ENCODE measurements at regions not wholly inside any gene's neighbourhood (a gene's known extent, or its start where the extent isn't known, plus 50 kb on each side); places are given as distances from the start of the nearest gene placed in this dataset.

DNA sequence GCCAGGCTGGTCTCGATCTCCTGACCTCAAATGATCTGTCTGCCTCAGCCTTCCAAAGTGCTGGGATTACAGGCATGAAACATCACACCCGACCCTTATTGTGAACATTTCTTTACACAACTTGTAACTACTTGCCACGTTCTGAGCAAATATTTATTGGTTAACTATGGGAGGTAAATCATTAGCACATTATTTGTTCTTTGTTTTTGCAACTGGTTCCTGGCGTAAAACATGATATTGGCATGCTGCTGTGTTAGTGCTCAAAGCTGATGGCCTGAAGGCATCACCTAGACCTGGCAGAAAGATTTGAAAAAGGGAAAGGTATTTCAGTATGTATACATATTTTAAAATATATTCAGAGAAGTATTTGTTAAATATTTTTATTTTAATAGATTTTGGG is 438.3 kb upstream of the PRKX start:
- H3K27ac Mint-ChIP-seq = no peak overlapping the region

DNA sequence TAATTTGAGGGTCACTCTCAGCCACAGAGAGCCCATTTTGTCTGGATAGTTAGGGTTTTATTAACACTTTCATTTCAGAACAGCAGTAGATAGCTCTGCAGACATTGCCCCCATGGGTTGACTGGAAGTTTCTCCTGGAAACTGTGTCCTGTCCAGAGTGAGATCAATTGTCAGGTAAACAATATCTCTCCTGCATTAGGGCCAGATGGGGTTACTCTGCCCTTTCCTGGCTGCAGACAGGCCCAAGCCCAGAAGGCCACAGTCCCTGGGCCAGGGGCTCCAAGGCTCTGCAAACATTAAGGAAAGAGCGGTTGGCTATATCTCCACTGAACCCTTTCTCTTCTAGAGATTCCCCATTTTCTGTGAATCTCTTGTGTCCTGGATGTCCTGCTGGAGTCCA is 436.8 kb upstream of the PRKX start:
- Mint-ChIP-seq H3K4me1 (ENCODE audit: low read depth) (no peaks in the 10 kb centered on the region), H3K27me3 (no peaks in the 10 kb centered on the region), H3K4me3 (no peak overlapping the region), H3K27ac (no peak overlapping the region), H3K36me3 (ENCODE audit: low read depth) (no peaks in the 10 kb centered on the region), H3K9me3 (peaks cover 16% of the 10 kb centered on the region)
- intact Hi-C loops (cut with micrococcal nuclease) = no loop called here

More for the DNA sequence above, 438.3 kb upstream of the PRKX start:
- intact Hi-C loops (cut with micrococcal nuclease) = no loop called here
- no peaks in the 10 kb centered on the region for H3K36me3 Mint-ChIP-seq (ENCODE audit: low read depth)
- no peak overlapping the region for H3K4me3 Mint-ChIP-seq
- H3K9me3 Mint-ChIP-seq = peaks cover 16% of the 10 kb centered on the region
- no peaks in the 10 kb centered on the region for H3K27me3 Mint-ChIP-seq
- H3K4me1 Mint-ChIP-seq (ENCODE audit: low read depth) = no peaks in the 10 kb centered on the region

DNA sequence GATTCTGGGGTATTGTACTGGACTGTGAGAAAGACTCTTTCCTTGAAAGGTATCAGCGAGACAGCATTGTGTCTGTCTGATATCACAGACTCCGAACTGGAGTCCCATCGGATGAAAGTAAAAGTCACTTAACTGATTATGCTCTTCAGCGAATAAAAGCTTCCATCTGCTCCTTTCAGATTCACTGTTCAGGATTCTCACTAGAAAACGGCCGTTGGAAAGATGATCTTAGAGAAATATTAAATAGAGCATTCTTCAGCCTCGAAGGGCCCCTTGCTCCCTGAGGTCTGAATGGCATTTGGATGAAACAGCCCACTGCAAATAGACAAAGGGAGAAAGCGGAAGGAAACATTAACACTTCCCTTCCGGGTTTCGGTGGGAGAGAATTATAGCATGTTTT is 416.2 kb upstream of the PRKX start:
- no peaks in the 10 kb centered on the region for H3K27me3 Mint-ChIP-seq
- no peak overlapping the region for H3K4me3 Mint-ChIP-seq
- peaks cover 8% of the 10 kb centered on the region for H3K9me3 Mint-ChIP-seq
- no peaks in the 10 kb centered on the region for H3K4me1 Mint-ChIP-seq (ENCODE audit: low read depth)
- no peaks in the 10 kb centered on the region for H3K36me3 Mint-ChIP-seq (ENCODE audit: low read depth)
- intact Hi-C loops (cut with micrococcal nuclease) = no loop called here
- no peak overlapping the region for H3K27ac Mint-ChIP-seq

DNA sequence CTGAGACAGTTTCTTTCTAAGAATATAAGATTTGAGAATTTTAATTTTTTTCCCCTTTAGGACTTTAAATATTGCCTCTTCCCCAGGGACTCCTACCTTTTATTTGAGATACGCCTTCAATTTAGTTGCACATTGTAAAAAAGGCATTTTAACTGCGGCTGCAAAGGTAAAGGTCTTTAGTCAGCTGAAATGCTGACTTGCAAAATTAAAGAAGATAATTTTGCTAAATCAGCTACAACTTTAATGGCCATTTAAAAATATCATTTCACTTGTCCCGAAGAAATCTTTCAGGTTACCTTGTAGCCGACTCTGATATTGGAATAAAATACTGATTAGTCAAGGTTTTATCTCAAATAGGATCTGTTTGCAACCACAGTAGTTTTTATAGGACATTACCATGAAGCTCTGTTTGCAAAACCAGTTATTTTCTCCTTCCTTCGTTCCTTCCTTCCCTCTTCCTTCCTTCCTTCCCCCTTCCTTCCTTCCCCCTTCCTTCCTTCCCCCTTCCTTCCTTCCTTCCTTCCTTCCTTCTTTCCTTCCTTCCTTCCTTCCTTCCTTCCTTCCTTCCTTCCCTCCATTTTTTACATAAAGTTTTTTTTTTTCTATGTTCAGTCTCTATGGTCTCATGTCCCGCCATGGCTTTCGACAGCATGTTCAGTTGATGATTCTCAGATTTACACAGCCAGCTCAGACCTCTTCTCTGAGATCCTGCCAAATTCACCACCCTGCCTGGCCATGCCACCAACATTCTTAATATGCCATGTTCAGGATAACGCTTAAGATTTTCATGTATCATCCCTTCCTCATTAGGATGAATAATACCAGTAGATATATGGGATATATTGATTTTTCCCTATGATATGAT is 405.4 kb upstream of the PRKX start:
- H3K27me3 Mint-ChIP-seq = no peaks in the 10 kb centered on the region
- no peaks in the 10 kb centered on the region for H3K36me3 Mint-ChIP-seq (ENCODE audit: low read depth)
- intact Hi-C loops (cut with micrococcal nuclease) = no loop called here
- peaks cover 24% of the 10 kb centered on the region for H3K9me3 Mint-ChIP-seq
- H3K4me1 Mint-ChIP-seq (ENCODE audit: low read depth) = no peaks in the 10 kb centered on the region
- no peak overlapping the region for H3K27ac Mint-ChIP-seq
- no peak overlapping the region for H3K4me3 Mint-ChIP-seq

DNA sequence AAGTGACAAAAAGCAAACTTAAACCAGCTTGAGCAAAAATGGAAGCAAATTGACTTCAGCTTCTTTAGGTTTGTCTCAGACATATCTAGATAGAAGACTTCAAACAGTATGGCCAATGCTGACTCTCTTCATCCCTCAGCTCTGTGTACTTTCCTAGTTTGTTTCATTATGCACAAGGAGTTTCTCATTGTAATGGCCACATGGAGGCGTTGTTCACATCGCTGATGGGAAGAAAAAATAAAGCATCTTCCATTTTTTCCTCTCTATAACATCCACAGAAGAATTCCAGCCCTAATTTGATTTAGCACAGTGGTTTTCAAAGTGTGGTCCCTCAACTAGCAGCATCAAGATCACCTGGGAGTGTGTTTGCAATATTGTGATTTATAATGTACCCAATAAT is 397.5 kb upstream of the PRKX start:
- H3K4me3 Mint-ChIP-seq = no peak overlapping the region
- H3K9me3 Mint-ChIP-seq = no peaks in the 10 kb centered on the region
- no peak overlapping the region for H3K27ac Mint-ChIP-seq
- intact Hi-C loops (cut with micrococcal nuclease) = no loop called here
- H3K4me1 Mint-ChIP-seq (ENCODE audit: low read depth) = no peaks in the 10 kb centered on the region
- H3K36me3 Mint-ChIP-seq (ENCODE audit: low read depth) = no peaks in the 10 kb centered on the region
- H3K27me3 Mint-ChIP-seq = no peaks in the 10 kb centered on the region

DNA sequence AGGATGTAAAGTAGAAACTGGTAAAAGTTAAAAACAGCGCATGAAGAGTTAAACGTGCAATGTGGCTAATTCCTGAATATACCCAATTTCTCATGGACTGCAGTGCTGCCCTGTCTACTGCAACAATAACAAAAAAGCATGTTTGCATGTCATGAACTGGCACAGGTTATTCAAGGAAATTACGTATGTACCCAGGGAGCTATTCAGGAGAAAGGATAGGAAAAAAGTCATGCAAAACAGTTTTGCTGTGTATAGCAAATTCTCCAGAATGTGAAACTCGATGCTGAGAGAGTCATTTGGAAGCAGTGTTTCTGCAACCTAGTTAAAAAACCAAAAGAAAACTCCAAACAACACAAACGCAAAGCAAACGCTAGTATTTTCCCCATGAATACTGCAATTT is 381.5 kb upstream of the PRKX start:
- H3K27ac Mint-ChIP-seq = no peak overlapping the region
- H3K9me3 Mint-ChIP-seq = peaks cover 9% of the 10 kb centered on the region
- H3K27me3 Mint-ChIP-seq = no peaks in the 10 kb centered on the region
- intact Hi-C loops (cut with micrococcal nuclease) = no loop called here
- no peak overlapping the region for H3K4me3 Mint-ChIP-seq
- H3K4me1 Mint-ChIP-seq (ENCODE audit: low read depth) = no peaks in the 10 kb centered on the region
- no peaks in the 10 kb centered on the region for H3K36me3 Mint-ChIP-seq (ENCODE audit: low read depth)

DNA sequence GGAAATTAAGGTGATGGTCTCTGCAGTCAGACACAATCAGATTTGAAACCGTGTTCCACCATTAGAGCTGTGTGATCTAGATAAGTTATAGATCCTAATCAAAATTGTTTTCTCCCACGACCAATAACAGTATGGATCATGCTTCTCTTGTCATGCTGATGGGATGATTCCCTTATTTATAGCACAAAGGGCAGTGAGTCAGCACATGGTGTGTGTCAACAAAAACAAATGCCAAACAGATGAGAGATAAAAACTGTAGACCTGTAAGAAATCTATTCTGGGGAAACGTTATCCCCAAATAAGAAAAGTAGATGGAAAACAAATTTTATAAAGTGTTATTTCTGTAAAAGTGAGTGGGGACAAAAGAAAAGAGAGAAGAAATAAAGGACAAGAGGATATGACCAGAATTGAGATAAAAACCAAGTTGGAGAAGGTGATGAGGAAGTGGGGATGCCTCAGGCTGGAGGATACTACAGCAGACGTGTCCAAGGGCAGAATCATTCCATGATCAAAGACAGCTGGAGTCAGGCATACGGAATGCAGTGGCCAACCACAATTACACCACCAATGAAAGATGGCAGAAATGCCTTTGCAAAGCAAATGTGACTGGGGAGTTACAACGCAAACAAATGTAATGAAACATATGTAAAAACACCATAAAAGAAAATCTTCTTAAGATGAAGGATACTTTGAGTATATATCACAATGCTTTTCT is 377.8 kb upstream of the PRKX start:
- H3K4me1 Mint-ChIP-seq (ENCODE audit: low read depth) = no peaks in the 10 kb centered on the region
- H3K9me3 Mint-ChIP-seq = no peaks in the 10 kb centered on the region
- H3K36me3 Mint-ChIP-seq (ENCODE audit: low read depth) = no peaks in the 10 kb centered on the region
- intact Hi-C loops (cut with micrococcal nuclease) = no loop called here
- H3K27me3 Mint-ChIP-seq = no peaks in the 10 kb centered on the region
- H3K4me3 Mint-ChIP-seq = no peak overlapping the region
- no peak overlapping the region for H3K27ac Mint-ChIP-seq

DNA sequence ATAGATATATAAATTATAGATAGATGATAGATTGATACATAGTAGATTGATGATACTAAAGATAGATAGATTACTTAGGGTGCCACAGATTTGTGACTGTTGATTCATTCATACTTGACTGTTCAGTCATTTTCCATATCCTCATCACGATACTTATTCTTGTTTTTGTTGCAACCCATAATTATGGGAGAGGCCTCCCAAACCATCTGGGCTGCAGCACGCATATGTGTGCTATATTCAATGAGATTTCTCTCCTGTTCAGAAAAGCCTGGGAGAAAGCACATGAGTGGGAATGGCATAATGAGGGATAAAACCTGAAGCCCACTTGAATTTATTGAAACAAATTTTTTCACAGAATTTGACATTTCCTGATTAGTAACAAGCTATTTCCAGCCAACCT is 346.4 kb upstream of the PRKX start:
- Mint-ChIP-seq H3K36me3 (ENCODE audit: low read depth) (no peaks in the 10 kb centered on the region), H3K27me3 (no peaks in the 10 kb centered on the region), H3K9me3 (peaks cover 17% of the 10 kb centered on the region), H3K4me1 (ENCODE audit: low read depth) (no peaks in the 10 kb centered on the region), H3K27ac (no peak overlapping the region), H3K4me3 (no peak overlapping the region)
- intact Hi-C loops (cut with micrococcal nuclease) = no loop called here

DNA sequence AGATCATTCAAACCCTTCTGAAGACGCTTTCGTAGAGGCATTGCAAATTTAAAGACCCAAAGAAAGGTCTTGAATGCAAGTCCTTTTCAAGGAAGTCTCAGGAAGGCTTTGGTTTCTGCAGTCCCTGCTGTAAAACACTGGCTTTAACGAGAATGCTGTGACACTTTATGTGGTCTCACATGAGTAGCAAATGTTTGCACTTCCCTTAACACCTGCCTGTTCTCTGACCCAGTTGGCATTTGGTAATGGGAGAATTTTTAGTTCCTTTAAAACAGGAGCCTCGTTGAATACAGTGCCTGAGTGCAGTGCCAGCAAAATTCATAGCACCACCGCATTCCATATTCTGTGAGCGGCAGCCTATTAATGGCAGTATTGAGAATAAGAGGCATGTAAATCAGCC is 330.5 kb upstream of the PRKX start:
- H3K36me3 Mint-ChIP-seq (ENCODE audit: low read depth) = no peaks in the 10 kb centered on the region
- H3K27me3 Mint-ChIP-seq = no peaks in the 10 kb centered on the region
- intact Hi-C loops (cut with micrococcal nuclease) = no loop called here
- H3K27ac Mint-ChIP-seq = no peak overlapping the region
- H3K4me3 Mint-ChIP-seq = no peak overlapping the region
- H3K4me1 Mint-ChIP-seq (ENCODE audit: low read depth) = no peaks in the 10 kb centered on the region
- peaks cover 7% of the 10 kb centered on the region for H3K9me3 Mint-ChIP-seq

DNA sequence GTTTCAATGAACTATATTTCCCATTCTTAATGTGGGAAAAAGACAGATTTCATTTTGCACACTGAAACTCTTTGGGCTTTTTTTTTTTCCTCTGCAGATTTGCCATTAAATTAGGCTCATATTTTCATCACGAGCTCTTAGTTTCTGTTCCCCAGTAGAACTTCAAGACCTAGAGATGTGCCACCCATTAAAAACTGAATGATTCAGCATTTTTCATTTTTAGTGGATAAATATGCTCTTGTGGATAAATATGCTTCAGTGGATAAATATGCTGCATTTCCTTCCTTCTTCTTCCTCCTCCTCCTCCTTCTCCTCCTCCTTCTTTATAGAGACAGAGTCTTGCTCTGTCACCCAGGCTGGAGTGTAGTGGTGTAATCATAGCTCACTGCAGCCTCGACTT is 322.4 kb upstream of the PRKX start:
- intact Hi-C loops (cut with micrococcal nuclease) = no loop called here
- H3K4me1 Mint-ChIP-seq (ENCODE audit: low read depth) = no peaks in the 10 kb centered on the region
- H3K27ac Mint-ChIP-seq = no peak overlapping the region
- H3K4me3 Mint-ChIP-seq = no peak overlapping the region
- H3K27me3 Mint-ChIP-seq = no peaks in the 10 kb centered on the region
- peaks cover 28% of the 10 kb centered on the region for H3K9me3 Mint-ChIP-seq
- no peaks in the 10 kb centered on the region for H3K36me3 Mint-ChIP-seq (ENCODE audit: low read depth)

DNA sequence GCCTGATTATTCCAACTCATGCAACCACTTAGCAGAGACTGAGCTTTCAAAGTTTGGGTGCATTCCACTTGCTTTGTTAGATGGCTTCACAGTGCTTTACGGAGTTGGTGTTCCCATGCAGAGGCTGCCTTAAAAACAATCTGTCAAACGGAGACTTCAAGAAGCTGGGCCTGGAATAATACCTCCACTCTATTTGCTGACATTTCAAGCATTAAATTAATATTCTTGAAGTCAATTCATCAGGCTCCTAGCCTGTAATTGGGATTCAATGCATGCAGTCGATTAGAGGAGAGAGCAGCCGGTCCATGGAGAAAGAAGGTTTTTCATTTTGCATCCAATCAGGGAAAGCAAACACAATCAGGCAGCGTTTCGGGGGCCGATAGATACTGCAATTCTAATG is 314.7 kb upstream of the PRKX start:
- no peaks in the 10 kb centered on the region for H3K4me1 Mint-ChIP-seq (ENCODE audit: low read depth)
- intact Hi-C loops (cut with micrococcal nuclease) = no loop called here
- H3K36me3 Mint-ChIP-seq (ENCODE audit: low read depth) = no peaks in the 10 kb centered on the region
- H3K27me3 Mint-ChIP-seq = no peaks in the 10 kb centered on the region
- H3K9me3 Mint-ChIP-seq = no peaks in the 10 kb centered on the region
- H3K27ac Mint-ChIP-seq = no peak overlapping the region
- H3K4me3 Mint-ChIP-seq = no peak overlapping the region

DNA sequence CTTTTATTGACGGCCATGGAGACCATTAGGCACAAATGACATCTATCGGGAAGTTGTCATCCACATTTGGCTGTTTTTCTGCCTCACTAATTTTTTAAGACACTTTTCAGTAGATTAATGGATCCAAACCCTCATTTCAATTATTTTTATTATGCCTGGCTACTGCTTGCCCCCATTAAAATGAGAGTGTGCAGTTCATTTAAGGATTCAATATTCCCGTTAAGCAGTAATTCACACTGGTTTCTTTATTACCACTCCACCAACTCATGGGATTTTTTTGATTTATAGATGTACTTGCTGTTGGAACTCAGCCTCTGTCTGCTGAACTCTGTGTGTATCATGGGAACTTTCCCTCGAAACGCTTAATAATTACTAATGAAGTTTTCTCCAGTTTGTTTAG is 291.8 kb upstream of the PRKX start:
- H3K4me1 Mint-ChIP-seq (ENCODE audit: low read depth) = no peaks in the 10 kb centered on the region
- intact Hi-C loops (cut with micrococcal nuclease) = no loop called here
- H3K9me3 Mint-ChIP-seq = no peaks in the 10 kb centered on the region
- H3K27me3 Mint-ChIP-seq = no peaks in the 10 kb centered on the region
- no peaks in the 10 kb centered on the region for H3K36me3 Mint-ChIP-seq (ENCODE audit: low read depth)
- H3K4me3 Mint-ChIP-seq = no peak overlapping the region
- H3K27ac Mint-ChIP-seq = no peak overlapping the region

DNA sequence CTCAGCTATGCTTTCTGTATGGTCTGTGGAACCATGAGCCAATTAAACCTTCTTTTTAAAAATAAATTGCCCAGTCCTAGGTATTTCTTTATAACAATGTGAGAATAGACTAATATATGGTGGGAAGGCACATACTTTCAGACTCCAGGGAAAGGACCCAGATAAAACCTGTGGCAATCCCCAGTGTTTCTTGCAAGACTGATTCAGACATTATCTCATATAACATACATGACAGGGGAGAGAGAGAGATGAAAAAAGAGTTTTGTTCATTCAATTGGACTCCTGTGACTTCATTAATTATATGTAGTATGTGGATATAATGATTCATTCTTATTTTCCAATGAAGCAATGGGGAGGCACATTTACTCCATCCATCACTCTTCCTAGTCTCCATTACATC is 291.4 kb upstream of the PRKX start:
- H3K4me1 Mint-ChIP-seq (ENCODE audit: low read depth) = no peaks in the 10 kb centered on the region
- no peak overlapping the region for H3K4me3 Mint-ChIP-seq
- H3K36me3 Mint-ChIP-seq (ENCODE audit: low read depth) = no peaks in the 10 kb centered on the region
- no peaks in the 10 kb centered on the region for H3K9me3 Mint-ChIP-seq
- no peaks in the 10 kb centered on the region for H3K27me3 Mint-ChIP-seq
- H3K27ac Mint-ChIP-seq = no peak overlapping the region
- intact Hi-C loops (cut with micrococcal nuclease) = no loop called here

DNA sequence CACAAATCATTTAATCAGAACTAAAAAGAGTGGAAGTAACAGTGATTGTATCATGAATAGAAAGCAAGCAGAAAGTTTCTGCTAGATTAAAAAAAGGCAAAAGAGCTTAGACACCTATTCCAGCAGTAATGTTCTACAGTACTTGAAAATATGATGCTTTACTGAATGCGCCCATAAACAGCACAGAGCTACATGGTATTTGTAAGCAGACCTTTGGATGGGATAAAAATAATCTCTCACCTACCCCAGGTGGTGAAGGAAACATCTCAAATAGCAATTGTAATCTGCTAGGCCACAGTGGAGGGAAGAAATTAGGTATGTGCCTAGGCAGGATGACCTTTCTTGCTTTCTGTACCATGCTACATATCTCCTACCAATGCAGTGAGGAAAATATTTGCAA is 280.9 kb upstream of the PRKX start:
- H3K4me1 Mint-ChIP-seq (ENCODE audit: low read depth) = no peaks in the 10 kb centered on the region
- no peaks in the 10 kb centered on the region for H3K9me3 Mint-ChIP-seq
- no peaks in the 10 kb centered on the region for H3K27me3 Mint-ChIP-seq
- intact Hi-C loops (cut with micrococcal nuclease) = no loop called here
- no peak overlapping the region for H3K27ac Mint-ChIP-seq
- H3K4me3 Mint-ChIP-seq = no peak overlapping the region
- H3K36me3 Mint-ChIP-seq (ENCODE audit: low read depth) = no peaks in the 10 kb centered on the region

DNA sequence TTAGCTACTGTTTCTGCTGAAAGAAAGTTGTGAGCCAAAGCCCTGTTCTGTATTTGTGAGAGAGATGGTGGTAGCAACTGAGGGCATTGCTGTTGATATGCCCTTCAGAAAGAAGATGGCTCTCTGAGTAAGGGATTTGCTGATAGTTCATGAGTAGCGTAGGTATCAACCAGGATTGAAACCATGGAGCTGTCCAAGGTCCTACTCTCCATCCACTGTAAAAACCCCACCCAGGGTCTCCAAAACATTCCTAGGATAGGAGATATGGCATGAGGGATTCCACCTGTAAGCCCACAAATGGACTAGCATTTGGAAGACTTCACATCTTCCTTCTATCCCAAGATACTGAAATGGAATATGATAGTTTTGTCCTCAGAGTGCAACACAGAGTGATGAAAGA is 277.1 kb upstream of the PRKX start:
- no peaks in the 10 kb centered on the region for H3K36me3 Mint-ChIP-seq (ENCODE audit: low read depth)
- H3K4me3 Mint-ChIP-seq = no peak overlapping the region
- H3K4me1 Mint-ChIP-seq (ENCODE audit: low read depth) = no peaks in the 10 kb centered on the region
- no peaks in the 10 kb centered on the region for H3K9me3 Mint-ChIP-seq
- no peak overlapping the region for H3K27ac Mint-ChIP-seq
- intact Hi-C loops (cut with micrococcal nuclease) = no loop called here
- no peaks in the 10 kb centered on the region for H3K27me3 Mint-ChIP-seq
